Activated naive CD4-positive, alpha-beta T cell treated with anti-CD3 and anti-CD28 coated beads, Interleukin-2, amount 10 ng/mL, durations not matched to agents 7 days and 5 days (primary cell): ENCODE measurements at regions not wholly inside any gene's neighbourhood (a gene's known extent, or its start where the extent isn't known, plus 50 kb on each side); places are given as distances from the start of the nearest gene placed in this dataset.

ENCODE experiments used
- CTCF ChIA-PET: fragments of 350-600 bp; sonication (Branson Sonifier 250); formaldehyde crosslinking; loops from one replicate; lab custom pipeline; 2021; ENCODE audit warnings: antibody characterized with exemption; lab: Charles Lee
- DNase-seq: peaks from one replicate; pipeline ENCODE4 v3.0.0-alpha.2; 2020
- H3K27ac Mint-ChIP-seq: one replicate; pipeline ENCODE4 v1.8.0; 2021; ENCODE audit warnings: mild to moderate bottlenecking, moderate library complexity, mixed read lengths
- H3K27me3 Mint-ChIP-seq: one replicate; pipeline ENCODE4 v1.8.0; 2021; ENCODE audit warnings: mild to moderate bottlenecking, mixed read lengths
- H3K36me3 Mint-ChIP-seq: one replicate; pipeline ENCODE4 v1.8.0; 2021; ENCODE audit warnings: mixed read lengths
- H3K4me1 Mint-ChIP-seq: one replicate; pipeline ENCODE4 v1.8.0; 2021; ENCODE audit warnings: mixed read lengths
- H3K4me3 Mint-ChIP-seq: one replicate; pipeline ENCODE4 v1.8.0; 2021; ENCODE audit warnings: mild to moderate bottlenecking, moderate library complexity, mixed read lengths
- H3K9me3 Mint-ChIP-seq: one replicate; pipeline ENCODE4 v1.8.0; 2021; ENCODE audit warnings: mixed read lengths

DNA sequence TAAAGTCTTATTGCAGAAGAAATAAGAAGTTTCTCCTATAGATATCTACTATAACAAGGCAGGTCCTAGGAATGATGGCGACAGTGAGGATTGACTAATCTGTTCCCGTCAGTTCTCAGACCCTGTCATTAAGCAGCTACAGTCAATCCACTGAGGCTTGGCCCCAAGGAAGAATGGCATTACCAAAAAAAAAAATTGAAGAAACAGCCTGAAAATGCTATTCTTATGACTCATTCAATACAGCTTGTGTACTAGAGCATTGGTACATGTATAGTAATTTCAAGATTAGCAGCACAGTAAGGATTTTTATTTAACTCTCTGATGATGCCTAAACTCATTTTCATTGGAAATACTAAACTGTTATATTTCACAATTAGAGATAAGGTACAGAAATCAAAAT is 1096.1 kb upstream of the NXPH2 start:
- no peaks in the 10 kb centered on the region for H3K36me3 Mint-ChIP-seq
- no peak overlapping the region for H3K4me3 Mint-ChIP-seq
- CTCF ChIA-PET, result no interaction called here
- H3K9me3 Mint-ChIP-seq, result peaks cover 7% of the 10 kb centered on the region
- no peaks in the 10 kb centered on the region for H3K27me3 Mint-ChIP-seq
- H3K27ac Mint-ChIP-seq, result no peak overlapping the region
- no peak for DNase-seq
- H3K4me1 Mint-ChIP-seq, result no peaks in the 10 kb centered on the region

- Mint-ChIP-seq H3K4me3 (no peak overlapping the region), H3K9me3 (peaks cover 7% of the 10 kb centered on the region), H3K27me3 (no peaks in the 10 kb centered on the region), H3K4me1 (no peaks in the 10 kb centered on the region), H3K36me3 (no peaks in the 10 kb centered on the region), H3K27ac (no peak overlapping the region)
- DNase-seq, result no peak
- CTCF ChIA-PET, result no interaction called here
Measured at GRCh38 chr2:139872503-139872902, 1092.3 kb upstream of the NXPH2 start.

GRCh38 chr2:139872032-139872431 is 1091.8 kb upstream of the NXPH2 start:
- DNase-seq, result no peak
- peaks cover 5% of the 10 kb centered on the region for H3K9me3 Mint-ChIP-seq
- H3K4me3 Mint-ChIP-seq, result no peak overlapping the region
- no peaks in the 10 kb centered on the region for H3K36me3 Mint-ChIP-seq
- no peaks in the 10 kb centered on the region for H3K4me1 Mint-ChIP-seq
- H3K27me3 Mint-ChIP-seq, result no peaks in the 10 kb centered on the region
- no peak overlapping the region for H3K27ac Mint-ChIP-seq
- CTCF ChIA-PET, result no interaction called here

DNA sequence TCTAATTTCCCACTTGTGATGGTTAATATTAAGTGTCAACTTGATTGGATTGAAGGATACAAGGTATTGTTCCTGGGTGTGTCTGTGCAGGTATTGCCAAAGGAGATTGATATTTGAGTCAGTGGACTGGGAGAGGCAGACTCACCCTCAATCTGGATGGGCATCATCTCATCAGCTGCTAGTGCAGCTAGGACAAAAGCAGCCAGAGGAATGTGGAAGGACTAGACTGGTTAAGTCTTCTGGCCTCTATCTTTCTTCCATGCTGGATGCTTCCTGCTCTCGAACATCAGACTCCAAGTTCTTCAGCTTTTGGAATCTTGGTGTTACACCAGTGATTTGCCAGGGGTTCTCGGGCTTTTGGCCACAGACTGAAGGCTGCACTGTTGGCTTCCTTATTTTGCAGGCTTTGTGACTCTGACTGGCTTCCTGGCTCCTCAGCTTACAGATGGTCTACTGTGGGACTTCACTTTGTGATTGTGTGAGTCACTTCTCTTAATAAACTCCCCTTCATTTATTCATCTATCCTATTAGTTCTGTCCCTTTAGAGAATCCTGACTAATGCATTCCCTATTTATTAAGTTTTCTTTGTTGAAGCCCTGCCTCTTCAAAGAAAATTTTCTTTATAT is 1087.5 kb upstream of the NXPH2 start:
- DNase-seq, result no peak
- peaks cover 19% of the 10 kb centered on the region for H3K9me3 Mint-ChIP-seq
- H3K27me3 Mint-ChIP-seq, result no peaks in the 10 kb centered on the region
- H3K36me3 Mint-ChIP-seq, result no peaks in the 10 kb centered on the region
- H3K27ac Mint-ChIP-seq, result no peak overlapping the region
- H3K4me1 Mint-ChIP-seq, result no peaks in the 10 kb centered on the region
- H3K4me3 Mint-ChIP-seq, result no peak overlapping the region
- CTCF ChIA-PET, result no interaction called here

DNA sequence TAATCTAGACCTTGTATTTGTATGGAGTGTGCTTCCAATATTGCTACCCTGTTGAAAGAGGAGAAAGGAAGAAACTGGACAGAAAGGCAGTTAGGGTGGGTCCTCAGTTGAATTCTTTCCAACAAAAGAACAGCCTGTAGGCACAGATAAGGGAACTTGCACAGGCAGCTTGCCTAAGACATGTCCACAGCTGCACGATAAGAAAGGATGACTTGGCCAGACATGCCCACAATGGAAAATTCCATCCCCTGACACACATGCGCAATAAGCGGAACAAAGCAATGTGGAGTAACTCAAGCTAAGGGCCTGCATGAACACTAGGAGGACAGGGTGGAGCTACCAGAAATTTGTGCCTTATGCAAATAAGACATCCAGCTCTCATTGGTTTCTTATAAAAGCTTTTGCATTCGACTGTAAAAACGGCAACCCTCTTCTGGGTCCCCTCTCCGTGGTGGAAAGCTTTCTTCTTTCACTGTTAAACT is 1084.7 kb upstream of the NXPH2 start:
- no peaks in the 10 kb centered on the region for H3K27me3 Mint-ChIP-seq
- DNase-seq, result no peak
- peaks cover 20% of the 10 kb centered on the region for H3K9me3 Mint-ChIP-seq
- H3K36me3 Mint-ChIP-seq, result no peaks in the 10 kb centered on the region
- no peak overlapping the region for H3K27ac Mint-ChIP-seq
- no peaks in the 10 kb centered on the region for H3K4me1 Mint-ChIP-seq
- no peak overlapping the region for H3K4me3 Mint-ChIP-seq
- CTCF ChIA-PET, result no interaction called here

- Mint-ChIP-seq H3K9me3 (peaks cover 9% of the 10 kb centered on the region), H3K27me3 (no peaks in the 10 kb centered on the region), H3K4me1 (no peaks in the 10 kb centered on the region), H3K27ac (no peak overlapping the region), H3K36me3 (no peaks in the 10 kb centered on the region), H3K4me3 (no peak overlapping the region)
- DNase-seq, result no peak
- CTCF ChIA-PET, result no interaction called here
Measured at GRCh38 chr2:139854769-139855483, 1074.7 kb upstream of the NXPH2 start.

- Mint-ChIP-seq H3K27ac (no peak overlapping the region), H3K27me3 (no peaks in the 10 kb centered on the region), H3K4me1 (no peaks in the 10 kb centered on the region), H3K9me3 (peaks cover 10% of the 10 kb centered on the region), H3K4me3 (no peak overlapping the region), H3K36me3 (no peaks in the 10 kb centered on the region)
- DNase-seq, result no peak
- CTCF ChIA-PET, result no interaction called here
Measured at GRCh38 chr2:139850254-139850890, 1070.2 kb upstream of the NXPH2 start.

DNA sequence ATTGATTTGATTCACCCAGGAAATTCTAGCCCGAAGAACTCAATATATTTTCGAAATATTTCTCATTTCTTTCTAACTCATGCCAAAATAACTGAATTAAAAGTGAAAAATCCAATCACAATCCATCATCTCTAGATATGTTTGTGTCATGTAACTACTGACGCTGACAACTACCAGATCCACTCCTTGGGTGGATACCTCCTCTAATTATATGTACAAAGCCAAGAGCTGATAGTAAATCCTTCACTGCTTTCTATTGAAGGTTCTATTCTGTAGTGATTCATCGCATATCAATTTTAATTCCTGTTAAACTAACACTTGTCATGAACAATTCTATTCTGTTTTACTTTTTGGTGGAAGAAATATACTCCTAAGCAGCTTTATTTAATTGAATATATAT is 1056.6 kb upstream of the NXPH2 start:
- DNase-seq, result no peak
- no peaks in the 10 kb centered on the region for H3K27me3 Mint-ChIP-seq
- no peaks in the 10 kb centered on the region for H3K4me1 Mint-ChIP-seq
- peaks cover 7% of the 10 kb centered on the region for H3K9me3 Mint-ChIP-seq
- no peak overlapping the region for H3K27ac Mint-ChIP-seq
- H3K4me3 Mint-ChIP-seq, result no peak overlapping the region
- no peaks in the 10 kb centered on the region for H3K36me3 Mint-ChIP-seq
- CTCF ChIA-PET, result no interaction called here

DNA sequence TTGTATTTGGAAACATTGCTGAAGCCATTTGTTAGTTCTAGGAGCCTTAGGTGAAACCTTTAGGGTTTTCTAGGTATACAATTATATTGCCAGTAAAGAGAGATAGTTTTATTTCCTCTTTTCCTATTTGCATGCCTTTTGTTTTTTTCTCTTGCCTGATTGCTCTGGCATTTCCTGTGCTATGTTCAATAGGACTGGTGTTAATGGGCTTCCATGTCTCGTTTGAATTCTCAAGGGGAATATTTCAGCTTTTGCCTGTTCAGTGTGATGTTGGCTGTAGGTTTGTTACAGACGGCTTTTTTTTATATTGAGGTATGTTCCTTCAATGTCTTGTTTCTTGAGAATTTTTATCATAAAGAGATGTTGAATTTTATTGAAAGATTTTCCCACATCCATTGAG is 1054.9 kb upstream of the NXPH2 start:
- H3K9me3 Mint-ChIP-seq, result peaks cover 7% of the 10 kb centered on the region
- no peaks in the 10 kb centered on the region for H3K4me1 Mint-ChIP-seq
- DNase-seq, result no peak
- no peaks in the 10 kb centered on the region for H3K36me3 Mint-ChIP-seq
- CTCF ChIA-PET, result no interaction called here
- H3K4me3 Mint-ChIP-seq, result no peak overlapping the region
- H3K27me3 Mint-ChIP-seq, result no peaks in the 10 kb centered on the region
- H3K27ac Mint-ChIP-seq, result no peak overlapping the region

DNA sequence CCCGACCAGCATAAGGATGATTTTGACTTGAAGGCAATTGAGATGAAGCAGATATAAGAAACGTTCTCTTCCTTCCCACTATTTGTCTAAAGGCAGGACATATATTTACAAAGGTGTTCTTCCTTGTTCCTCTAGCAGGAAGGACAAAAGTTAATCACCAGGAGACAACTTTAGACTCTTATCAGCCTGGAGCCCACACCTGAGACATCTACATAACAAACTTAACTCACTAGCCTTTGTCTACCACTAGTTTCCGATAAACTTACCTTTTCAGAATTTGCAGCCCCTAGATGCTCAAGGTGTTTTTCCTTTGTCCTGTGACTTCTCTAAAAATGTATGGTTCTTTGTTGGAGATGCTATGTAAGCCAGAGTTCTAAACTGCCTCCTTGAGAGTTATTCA is 1047.8 kb upstream of the NXPH2 start:
- H3K9me3 Mint-ChIP-seq, result no peaks in the 10 kb centered on the region

GRCh38 chr2:139825726-139826125 is 1045.5 kb upstream of the NXPH2 start:
- H3K4me1 Mint-ChIP-seq, result no peaks in the 10 kb centered on the region
- H3K36me3 Mint-ChIP-seq, result no peaks in the 10 kb centered on the region
- DNase-seq, result no peak
- CTCF ChIA-PET, result no interaction called here
- H3K27me3 Mint-ChIP-seq, result no peaks in the 10 kb centered on the region
- peaks cover 8% of the 10 kb centered on the region for H3K9me3 Mint-ChIP-seq
- H3K27ac Mint-ChIP-seq, result no peak overlapping the region
- H3K4me3 Mint-ChIP-seq, result no peak overlapping the region

More for the DNA sequence above, 1047.8 kb upstream of the NXPH2 start:
- no peak for DNase-seq
- Mint-ChIP-seq H3K27me3 (no peaks in the 10 kb centered on the region), H3K36me3 (no peaks in the 10 kb centered on the region), H3K4me3 (no peak overlapping the region), H3K27ac (no peak overlapping the region), H3K4me1 (no peaks in the 10 kb centered on the region)
- CTCF ChIA-PET, result no interaction called here

GRCh38 chr2:139819273-139819796 is 1039.1 kb upstream of the NXPH2 start:
- H3K27ac Mint-ChIP-seq, result no peak overlapping the region

DNA sequence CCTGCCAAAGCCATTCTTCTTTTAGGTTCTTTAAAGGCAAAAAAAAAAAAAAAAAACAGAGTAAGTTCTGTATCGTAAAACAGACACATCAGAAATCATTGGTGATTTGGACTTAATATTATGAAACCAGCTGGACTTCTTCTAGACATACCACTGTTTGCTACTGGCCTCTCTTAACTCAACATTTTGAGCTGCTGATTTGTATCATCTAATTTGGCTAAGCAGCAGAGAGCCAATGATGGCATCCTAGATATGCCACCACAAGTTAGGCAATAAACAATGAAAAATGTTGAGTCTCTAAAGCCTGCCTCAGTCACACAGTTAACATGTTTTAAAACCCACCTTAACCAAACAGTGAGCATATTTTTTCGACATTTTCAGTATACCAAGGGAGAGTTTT is 1034.3 kb upstream of the NXPH2 start:
- CTCF ChIA-PET, result no interaction called here
- Mint-ChIP-seq H3K27ac (no peak overlapping the region), H3K9me3 (peaks cover 2% of the 10 kb centered on the region), H3K27me3 (no peaks in the 10 kb centered on the region), H3K4me1 (no peaks in the 10 kb centered on the region), H3K4me3 (no peak overlapping the region), H3K36me3 (no peaks in the 10 kb centered on the region)
- no peak for DNase-seq

More at GRCh38 chr2:139819273-139819796, 1039.1 kb upstream of the NXPH2 start:
- Mint-ChIP-seq H3K36me3 (no peaks in the 10 kb centered on the region), H3K4me3 (no peak overlapping the region), H3K27me3 (no peaks in the 10 kb centered on the region), H3K9me3 (peaks cover 9% of the 10 kb centered on the region), H3K4me1 (no peaks in the 10 kb centered on the region)
- DNase-seq, result no peak
- CTCF ChIA-PET, result no interaction called here

GRCh38 chr2:139813340-139813739 is 1033.2 kb upstream of the NXPH2 start:
- no peak overlapping the region for H3K27ac Mint-ChIP-seq
- H3K36me3 Mint-ChIP-seq, result no peaks in the 10 kb centered on the region
- H3K9me3 Mint-ChIP-seq, result peaks cover 2% of the 10 kb centered on the region
- H3K27me3 Mint-ChIP-seq, result no peaks in the 10 kb centered on the region
- CTCF ChIA-PET, result no interaction called here
- no peak for DNase-seq
- H3K4me1 Mint-ChIP-seq, result no peaks in the 10 kb centered on the region
- H3K4me3 Mint-ChIP-seq, result no peak overlapping the region

- CTCF ChIA-PET, result no interaction called here
- no peak overlapping the region for H3K27ac Mint-ChIP-seq
- H3K9me3 Mint-ChIP-seq, result peaks cover 12% of the 10 kb centered on the region
- H3K27me3 Mint-ChIP-seq, result no peaks in the 10 kb centered on the region
- DNase-seq, result no peak
- H3K4me3 Mint-ChIP-seq, result no peak overlapping the region
- no peaks in the 10 kb centered on the region for H3K4me1 Mint-ChIP-seq
- H3K36me3 Mint-ChIP-seq, result no peaks in the 10 kb centered on the region
Measured at GRCh38 chr2:139805441-139805840, 1025.3 kb upstream of the NXPH2 start.
